GM12878 (cell line): ENCODE measurements at regions not wholly inside any gene's neighbourhood (a gene's known extent, or its start where the extent isn't known, plus 50 kb on each side); places are given as distances from the start of the nearest gene placed in this dataset.

Source experiments
- BHLHE40 ChIP-seq, 2 experiments: fragments of 450-650 bp in 1 of 2; IDR thresholded peaks; 2 replicates each; pipeline ENCODE4 v1.6.1; 2011 to 2017; ENCODE audit warnings: low read depth in 2 of 2, borderline replicate concordance in 1 of 2, improper control_type of control experiment in 1 of 2, low read length in 1 of 2, mild to moderate bottlenecking in 1 of 2
- BRCA1 ChIP-seq: IDR thresholded peaks from 2 replicates; pipeline ENCODE4 v1.6.1; 2011; ENCODE audit warnings: low read depth, low read length, improper control_type of control experiment
- CHD2 ChIP-seq: IDR thresholded peaks from 2 replicates; pipeline ENCODE4 v1.6.1; 2011; ENCODE audit warnings: low read depth, low read length, improper control_type of control experiment, borderline replicate concordance
- CHD4 ChIP-seq: fragments of 200-600 bp; sonication (generic); IDR thresholded peaks from 2 replicates; pipeline ENCODE4 v1.6.1; 2016; ENCODE audit warnings: mild to moderate bottlenecking
- NFIC ChIP-seq: IDR thresholded peaks from 2 replicates; pipeline ENCODE4 v1.6.1; 2012; ENCODE audit warnings: low read depth, mild to moderate bottlenecking, inconsistent platforms, low read length, moderate library complexity
- RAD21 ChIP-seq: IDR thresholded peaks from 2 replicates; pipeline ENCODE4 v1.6.1; 2011; ENCODE audit warnings: mild to moderate bottlenecking, low read depth, low read length, moderate library complexity; ENCODE audit not compliant: insufficient read depth
- USF1 ChIP-seq: IDR thresholded peaks from 2 replicates; pipeline ENCODE4 v1.6.1; 2011; ENCODE audit warnings: borderline replicate concordance, low read depth, mild to moderate bottlenecking, moderate library complexity, mixed read lengths, low read length; ENCODE audit not compliant: insufficient read depth; ENCODE audit errors: extremely low read length
- TF ChIP-seq, protein P1 (sequence below): fragments of 450-650 bp; IDR thresholded peaks from 2 replicates; pipeline ENCODE4 v1.6.1; 2014; ENCODE audit warnings: mild to moderate bottlenecking

- no peak for TF ChIP-seq RAD21
- TF ChIP-seq BHLHE40 (IDR thresholded peaks at IDR 0.05; ENCODE audit: borderline replicate concordance in 1 of 2, low read depth in 2 of 2, low read length in 1 of 2), result no peak
- no peak for TF ChIP-seq USF1
- TF ChIP-seq NFIC, result no peak
- no peak for TF ChIP-seq CHD2
- TF ChIP-seq BRCA1, result no peak
- TF ChIP-seq, protein P1, sequence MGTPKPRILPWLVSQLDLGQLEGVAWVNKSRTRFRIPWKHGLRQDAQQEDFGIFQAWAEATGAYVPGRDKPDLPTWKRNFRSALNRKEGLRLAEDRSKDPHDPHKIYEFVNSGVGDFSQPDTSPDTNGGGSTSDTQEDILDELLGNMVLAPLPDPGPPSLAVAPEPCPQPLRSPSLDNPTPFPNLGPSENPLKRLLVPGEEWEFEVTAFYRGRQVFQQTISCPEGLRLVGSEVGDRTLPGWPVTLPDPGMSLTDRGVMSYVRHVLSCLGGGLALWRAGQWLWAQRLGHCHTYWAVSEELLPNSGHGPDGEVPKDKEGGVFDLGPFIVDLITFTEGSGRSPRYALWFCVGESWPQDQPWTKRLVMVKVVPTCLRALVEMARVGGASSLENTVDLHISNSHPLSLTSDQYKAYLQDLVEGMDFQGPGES, result no peak
- no peak for TF ChIP-seq CHD4
Measured at GRCh38 chr12:115611477-115611876, 666.0 kb downstream of the MED13L start.
